SK-N-SH (cell line): ENCODE measurements at regions not wholly inside any gene's neighbourhood (a gene's known extent, or its start where the extent isn't known, plus 50 kb on each side); places are given as distances from the start of the nearest gene placed in this dataset.

Experiments
- CTCF ChIA-PET: fragments of 300-600, 350-600 bp; formaldehyde crosslinking; extraction: SDS; loops from one replicate; lab custom pipeline; 2021; lab: Yijun Ruan, JAX
- POLR2A ChIA-PET: fragments of 350-600 bp; sonication (Branson Sonifier 250); formaldehyde crosslinking; extraction: SDS; loops from one replicate; lab custom pipeline; 2020; ENCODE audit warnings: antibody characterized with exemption, inconsistent platforms; lab: Yijun Ruan, JAX
- DNase-seq: peaks from one replicate; pipeline ENCODE4 v3.0.0; 2012
- H2AFZ ChIP-seq: fragments of 200-600 bp; sonication (generic); 2 replicates; pipeline ENCODE4 v1.8.1; 2016; ENCODE audit warnings: antibody characterized with exemption, mild to moderate bottlenecking, low read depth
- H3F3A ChIP-seq: fragments of 200-600 bp; sonication (generic); replicated peaks from 2 replicates; pipeline ENCODE3; 2016; ENCODE audit warnings: antibody characterized with exemption, mild to moderate bottlenecking; ENCODE audit not compliant: insufficient read depth
- H3K27ac ChIP-seq, 2 experiments: fragments of 200-500 bp in 1 of 2; fragments of 200-600 bp in 1 of 2; sonication (Bioruptor generic) in 1 of 2; sonication (generic), shearing (Covaris generic) in 1 of 2; 2 replicates each; pipeline versions ENCODE4 v1.5.1 to v1.6.1; 2014 to 2016; ENCODE audit warnings: low read depth in 2 of 2, inconsistent platforms in 1 of 2, low read length in 1 of 2, mild to moderate bottlenecking in 1 of 2, mixed read lengths in 1 of 2
- H3K27me3 ChIP-seq: fragments of 200-600 bp; sonication (generic), shearing (Covaris generic); 2 replicates; pipeline ENCODE4 v1.6.1; 2016; ENCODE audit warnings: mixed run types; ENCODE audit not compliant: insufficient read depth
- H3K36me3 ChIP-seq, 2 experiments: fragments of 200-500 bp in 1 of 2; fragments of 200-600 bp in 1 of 2; sonication (Bioruptor generic) in 1 of 2; sonication (generic) in 1 of 2; replicated peaks in 1 of 2; 2 replicates each; pipeline versions ENCODE3 to v1.5.1; 2014 to 2016; ENCODE audit warnings: low read length in 1 of 2, mild to moderate bottlenecking in 1 of 2; ENCODE audit not compliant: insufficient read depth in 2 of 2, control insufficient read depth in 1 of 2
- H3K4me1 ChIP-seq, 2 experiments: fragments of 200-500 bp in 1 of 2; fragments of 200-600 bp in 1 of 2; sonication (Bioruptor generic) in 1 of 2; sonication (generic), shearing (Covaris generic) in 1 of 2; 2 replicates each; pipeline versions ENCODE4 v1.5.1 to v1.6.1; 2014 to 2016; ENCODE audit warnings: low read depth in 1 of 2, low read length in 1 of 2, mixed run types in 1 of 2; ENCODE audit not compliant: insufficient read depth in 2 of 2, control insufficient read depth in 1 of 2
- H3K4me2 ChIP-seq: fragments of 200-600 bp; sonication (generic), shearing (Covaris generic); 2 replicates; pipeline ENCODE4 v1.6.1; 2017; ENCODE audit warnings: mixed run types
- H3K4me3 ChIP-seq, 2 experiments: fragments of 200-500 bp in 1 of 2; fragments of 200-600 bp in 1 of 2; sonication (Bioruptor generic) in 1 of 2; sonication (generic), shearing (Covaris generic) in 1 of 2; 2 replicates each; pipeline versions ENCODE4 v1.5.1 to v1.8.1; 2014 to 2016; ENCODE audit warnings: low read depth in 2 of 2, inconsistent platforms in 1 of 2, low read length in 1 of 2, mild to moderate bottlenecking in 1 of 2, mixed read lengths in 1 of 2, moderate library complexity in 1 of 2
- H3K79me2 ChIP-seq: fragments of 200-600 bp; sonication (generic); 2 replicates; pipeline ENCODE4 v1.8.1; 2017; ENCODE audit warnings: mild to moderate bottlenecking; ENCODE audit not compliant: insufficient read depth
- H3K9ac ChIP-seq: fragments of 200-600 bp; sonication (generic); 2 replicates; pipeline ENCODE4 v1.6.1; 2017; ENCODE audit warnings: mixed run types
- H3K9me2 ChIP-seq: fragments of 200-600 bp; sonication (generic); 2 replicates; pipeline ENCODE4 v1.6.1; 2017; ENCODE audit warnings: mixed run types
- H3K9me3 ChIP-seq: fragments of 200-600 bp; sonication (generic); 2 replicates; pipeline ENCODE4 v1.6.1; 2017; ENCODE audit warnings: mixed run types, mild to moderate bottlenecking, moderate library complexity
- H4K20me1 ChIP-seq: fragments of 200-600 bp; sonication (generic); 2 replicates; pipeline ENCODE4 v1.6.1; 2017; ENCODE audit warnings: mild to moderate bottlenecking, mixed run types; ENCODE audit not compliant: insufficient read depth
- CHD2 ChIP-seq: fragments of 150-350 bp; IDR thresholded peaks from 2 replicates; pipeline ENCODE4 v1.6.1; 2018; ENCODE audit warnings: low read length; ENCODE audit not compliant: partially characterized antibody
- EP300 ChIP-seq, 2 experiments: IDR thresholded peaks; 2 replicates each; pipeline versions ENCODE4 v1.4.0 to v1.6.1; 2012; ENCODE audit warnings: borderline replicate concordance in 1 of 2, low read depth in 1 of 2, low read length in 1 of 2
- EZH2phosphoT487 ChIP-seq: fragments of 200-600 bp; sonication (generic); IDR thresholded peaks from 2 replicates; pipeline ENCODE4 v1.6.1; 2017; ENCODE audit warnings: low read depth, mixed run types, mild to moderate bottlenecking, antibody characterized with exemption, moderate library complexity, borderline replicate concordance
- FOXM1 ChIP-seq: IDR thresholded peaks from 2 replicates; pipeline ENCODE4 v1.4.0; 2012; ENCODE audit warnings: low read depth, mild to moderate bottlenecking
- GATA2 ChIP-seq: sonication (generic); formaldehyde crosslinking; IDR thresholded peaks from 2 replicates; pipeline ENCODE4 v1.5.0; 2020; ENCODE audit warnings: mild to moderate bottlenecking, missing genetic modification reagents
- IRF3 ChIP-seq: fragments of 150-350 bp; IDR thresholded peaks from 2 replicates; pipeline ENCODE4 v1.6.1; 2016; ENCODE audit warnings: mild to moderate bottlenecking, low read depth, low read length
- MAX ChIP-seq: IDR thresholded peaks from 2 replicates; pipeline ENCODE4 v1.4.0; 2012; ENCODE audit warnings: low read depth
- MXI1 ChIP-seq: IDR thresholded peaks from 2 replicates; pipeline ENCODE4 v1.6.1; 2012; ENCODE audit warnings: mild to moderate bottlenecking, low read depth, low read length, improper control_type of control experiment
- PBX3 ChIP-seq: IDR thresholded peaks from 2 replicates; pipeline ENCODE4; 2012
- RCOR1 ChIP-seq: fragments of 150-350 bp; IDR thresholded peaks from 2 replicates; pipeline ENCODE4 v1.6.1; 2017; ENCODE audit warnings: antibody characterized with exemption, low read length
- REST ChIP-seq: IDR thresholded peaks from 2 replicates; pipeline ENCODE4 v1.6.1; 2012; ENCODE audit warnings: mild to moderate bottlenecking, low read depth, low read length, moderate library complexity
- SIN3A ChIP-seq: IDR thresholded peaks from 2 replicates; pipeline ENCODE4 v1.6.1; 2012; ENCODE audit warnings: low read depth, mild to moderate bottlenecking, low read length, moderate library complexity, borderline replicate concordance
- TCF12 ChIP-seq: IDR thresholded peaks from 2 replicates; pipeline ENCODE4 v1.4.0; 2012
- WGBS: methylation state at CpG from one replicate; pipeline ENCODE4 v1.1.6; 2017; ENCODE audit warnings: low lambda C conversion rate; 5-methylcytosine and 5-hydroxymethylcytosine counted together

GRCh38 chr2:45119038-45119437, 109.8 kb upstream of the SIX2 start (continued):
- TF ChIP-seq REST = no peak
- TF ChIP-seq PBX3 = peak; percentile 40; the same call in 1 of the 2 replicates
- no peak for TF ChIP-seq FOXM1
- no peak for TF ChIP-seq MAX
- no peak for TF ChIP-seq GATA2 (CRISPR knock-in tag)
- TF ChIP-seq SIN3A = no peak
- no peak for TF ChIP-seq EZH2phosphoT487
- no peak for TF ChIP-seq MXI1

GRCh38 chr2:45117383-45117782, 108.1 kb upstream of the SIX2 start:
- no peaks in the 10 kb centered on the region for H3K36me3 ChIP-seq
- POLR2A ChIA-PET = no interaction called here
- TF ChIP-seq EP300 (IDR thresholded peaks at IDR 0.05; ENCODE audit: borderline replicate concordance in 1 of 2, low read depth in 1 of 2, low read length in 1 of 2) = peak in 1 of 2 experiments; percentile 64; a peak in 1 of 4 replicates
- peak; percentile 65; the same call in 1 of the 2 replicates for TF ChIP-seq RCOR1
- TF ChIP-seq IRF3 = no peak
- TF ChIP-seq CHD2 = peak; percentile 66
- TF ChIP-seq GATA2 (CRISPR knock-in tag) = peak; percentile 91
- TF ChIP-seq TCF12 = peak; percentile 46; the same call in 1 of the 2 replicates
- TF ChIP-seq, all 33 proteins: peak for 5
- DNase-seq = peak; percentile 55
- no peaks in the 10 kb centered on the region for H4K20me1 ChIP-seq
- no peaks in the 10 kb centered on the region for H3K9me2 ChIP-seq
- CTCF ChIA-PET = interaction anchor here (0.7 to 1.1 kb wide), 2 partner anchors 136 to 228 kb away, joined by 3 read pairs; no protein-coding TSS in a partner anchor
- H3K4me3 ChIP-seq = no peak overlapping the region
- H3K4me1 ChIP-seq = peaks cover 18 to 20% of the 10 kb centered on the region in 2 experiments; a peak in 3 of 4 replicates
- no peaks in the 10 kb centered on the region for H3K79me2 ChIP-seq
- H3K4me2 ChIP-seq = no peak overlapping the region
- H3K27ac ChIP-seq = no peak overlapping the region
- peaks cover 14% of the 10 kb centered on the region for H3F3A ChIP-seq
- H3K9me3 ChIP-seq = no peaks in the 10 kb centered on the region
- no peak overlapping the region for H2AFZ ChIP-seq
- no peak overlapping the region for H3K9ac ChIP-seq
- 17% methylated on average over 1 of the region's 1 CpG for WGBS
- H3K27me3 ChIP-seq = no peaks in the 10 kb centered on the region
